Neuronal stem cell (in vitro differentiated cells): ENCODE measurements at regions not wholly inside any gene's neighbourhood (a gene's known extent, or its start where the extent isn't known, plus 50 kb on each side); places are given as distances from the start of the nearest gene placed in this dataset.

Experiments
- DNase-seq: peaks from one replicate; pipeline ENCODE4 v3.0.0-alpha.2; 2013; ENCODE audit warnings: low spot score
- H2AFZ ChIP-seq: one replicate; pipeline ENCODE4 v1.6.1; 2013; ENCODE audit warnings: mild to moderate bottlenecking, low read length, inconsistent platforms
- H2AK5ac ChIP-seq: 2 replicates; pipeline ENCODE4 v1.6.1; 2013; ENCODE audit warnings: low read depth, mild to moderate bottlenecking, inconsistent platforms, low read length, moderate library complexity, mixed read lengths
- H2BK120ac ChIP-seq: 2 replicates; pipeline ENCODE4 v1.6.1; 2013; ENCODE audit warnings: low read depth, mild to moderate bottlenecking, inconsistent platforms, low read length, moderate library complexity, mixed read lengths
- H2BK12ac ChIP-seq: one replicate; pipeline ENCODE4 v1.6.1; 2013; ENCODE audit warnings: low read length, inconsistent platforms
- H2BK15ac ChIP-seq: 2 replicates; pipeline ENCODE4 v1.6.1; 2013; ENCODE audit warnings: mild to moderate bottlenecking, low read length, inconsistent platforms, mixed read lengths
- H2BK5ac ChIP-seq: one replicate; pipeline ENCODE4 v1.6.1; 2013; ENCODE audit warnings: inconsistent platforms, mild to moderate bottlenecking, low read length, moderate library complexity
- H3K14ac ChIP-seq: one replicate; pipeline ENCODE4 v1.6.1; 2013; ENCODE audit warnings: low read length, inconsistent platforms
- H3K18ac ChIP-seq: 2 replicates; pipeline ENCODE4 v1.6.1; 2013; ENCODE audit warnings: low read length, inconsistent platforms
- H3K23ac ChIP-seq: 2 replicates; pipeline ENCODE4 v1.6.1; 2013; ENCODE audit warnings: low read depth, mild to moderate bottlenecking, mixed read lengths, low read length, inconsistent platforms; ENCODE audit not compliant: poor library complexity
- H3K27ac ChIP-seq: replicated peaks from 3 replicates; pipeline ENCODE4 v1.5.1; 2013; ENCODE audit warnings: low read length, inconsistent platforms
- H3K27me3 ChIP-seq, 3 experiments: 2 replicates each; pipeline ENCODE4 v1.6.1; 2013; ENCODE audit warnings: low read length in 3 of 3, mild to moderate bottlenecking in 2 of 3, inconsistent platforms in 1 of 3, low read depth in 1 of 3, mixed read lengths in 1 of 3, moderate library complexity in 1 of 3; ENCODE audit not compliant: control insufficient read depth in 3 of 3, insufficient read depth in 3 of 3
- H3K36me3 ChIP-seq, 2 donors: replicated peaks in 1 of 2; 2 replicates each; pipeline ENCODE4 v1.6.1; 2013; ENCODE audit warnings: low read length in 2 of 2; ENCODE audit not compliant: control insufficient read depth in 2 of 2, insufficient read depth in 2 of 2
- H3K4ac ChIP-seq: 2 replicates; pipeline ENCODE4 v1.6.1; 2013; ENCODE audit warnings: inconsistent platforms, mild to moderate bottlenecking, low read length, moderate library complexity
- H3K4me1 ChIP-seq, 2 donors: 1 replicate in 1 of 2; 2 replicates in 1 of 2; pipeline ENCODE4 v1.6.1; 2013; ENCODE audit warnings: low read length in 2 of 2, low read depth in 1 of 2; ENCODE audit not compliant: control insufficient read depth in 2 of 2, insufficient read depth in 1 of 2
- H3K4me2 ChIP-seq: one replicate; pipeline ENCODE4 v1.6.1; 2013; ENCODE audit warnings: mild to moderate bottlenecking, low read length, inconsistent platforms; ENCODE audit not compliant: insufficient read depth, poor library complexity, severe bottlenecking
- H3K4me3 ChIP-seq, 2 donors: 2 replicates each; pipeline ENCODE4 v1.5.1; 2013; ENCODE audit warnings: low read length in 2 of 2, mild to moderate bottlenecking in 2 of 2, inconsistent platforms in 1 of 2, moderate library complexity in 1 of 2
- H3K79me1 ChIP-seq: one replicate; pipeline ENCODE4 v1.6.1; 2013; ENCODE audit warnings: low read depth, mild to moderate bottlenecking, inconsistent platforms, low read length, moderate library complexity
- H3K9ac ChIP-seq: one replicate; pipeline ENCODE4 v1.6.1; 2013; ENCODE audit warnings: mild to moderate bottlenecking, low read depth, low read length, inconsistent platforms; ENCODE audit not compliant: poor library complexity
- H3K9me3 ChIP-seq, 2 donors: replicated peaks in 1 of 2; 2 replicates each; pipeline versions ENCODE3 to v1.6.1; 2013; ENCODE audit warnings: low read length in 2 of 2, mild to moderate bottlenecking in 2 of 2, inconsistent platforms in 1 of 2, low read depth in 1 of 2, mixed read lengths in 1 of 2, moderate library complexity in 1 of 2; ENCODE audit not compliant: control insufficient read depth in 2 of 2, insufficient read depth in 1 of 2
- H4K8ac ChIP-seq: one replicate; pipeline ENCODE4 v1.6.1; 2013; ENCODE audit warnings: low read depth, mild to moderate bottlenecking, inconsistent platforms, low read length, moderate library complexity
- H4K91ac ChIP-seq: one replicate; pipeline ENCODE4 v1.6.1; 2013; ENCODE audit warnings: low read length, low read depth, mild to moderate bottlenecking, inconsistent platforms; ENCODE audit not compliant: poor library complexity
- WGBS, 2 donors: extraction: QIAGEN DNeasy Blood & Tissue Kit; methylation state at CpG; one replicate each; pipeline ENCODE4 v1.1.7; 2013; ENCODE audit warnings: missing lambda C conversion rate in 2 of 2, mixed read lengths in 1 of 2; ENCODE audit not compliant: insufficient read length in 2 of 2, insufficient replicate concordance in 1 of 2; ENCODE audit errors: extremely low coverage in 2 of 2; 5-methylcytosine and 5-hydroxymethylcytosine counted together

DNA sequence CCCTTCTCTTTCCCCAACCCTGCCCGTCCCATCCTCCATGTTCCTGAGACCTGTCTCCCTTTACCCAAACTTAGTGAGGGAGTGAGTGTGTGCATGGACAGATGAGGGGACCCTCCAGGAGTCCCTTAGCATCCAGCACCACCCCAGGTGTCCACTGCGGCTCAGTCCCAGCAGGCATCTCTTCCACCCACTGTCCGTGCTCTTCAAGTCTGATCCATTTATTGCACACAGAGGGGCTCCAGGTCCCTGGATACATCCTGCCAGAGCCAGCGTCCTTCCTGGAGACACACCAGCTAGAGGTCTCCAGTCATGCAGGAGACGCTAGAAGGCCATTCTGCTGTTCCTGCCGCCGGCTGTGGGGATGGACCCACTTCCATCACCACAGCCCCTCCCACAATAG, 239.2 kb downstream of the ADGRD1 start:
- Histone ChIP-seq H3K27me3 (no peaks in the 10 kb centered on the region), H3K4ac (no peak overlapping the region), H3K36me3 (no peaks in the 10 kb centered on the region), H3K79me1 (peaks cover 2% of the 10 kb centered on the region), H2BK12ac (no peak overlapping the region), H3K4me1 (no peaks in the 10 kb centered on the region), H2AFZ (no peak overlapping the region), H4K91ac (no peak overlapping the region), H2BK15ac (no peak overlapping the region), H2BK5ac (no peak overlapping the region), H3K4me3 (no peak overlapping the region), H2AK5ac (no peak overlapping the region), H3K4me2 (no peak overlapping the region), H3K18ac (no peak overlapping the region), H3K27ac (no peak overlapping the region), H3K14ac (no peak overlapping the region), H3K23ac (no peak overlapping the region), H2BK120ac (no peak overlapping the region), H4K8ac (no peak overlapping the region), H3K9me3 (peaks cover 0 to 3% of the 10 kb centered on the region in 2 donors), H3K9ac (no peak overlapping the region)
- DNase-seq: no peak
- WGBS, 2 donors: no CpG with 5 or more reads among the region's 7 CpGs

DNA sequence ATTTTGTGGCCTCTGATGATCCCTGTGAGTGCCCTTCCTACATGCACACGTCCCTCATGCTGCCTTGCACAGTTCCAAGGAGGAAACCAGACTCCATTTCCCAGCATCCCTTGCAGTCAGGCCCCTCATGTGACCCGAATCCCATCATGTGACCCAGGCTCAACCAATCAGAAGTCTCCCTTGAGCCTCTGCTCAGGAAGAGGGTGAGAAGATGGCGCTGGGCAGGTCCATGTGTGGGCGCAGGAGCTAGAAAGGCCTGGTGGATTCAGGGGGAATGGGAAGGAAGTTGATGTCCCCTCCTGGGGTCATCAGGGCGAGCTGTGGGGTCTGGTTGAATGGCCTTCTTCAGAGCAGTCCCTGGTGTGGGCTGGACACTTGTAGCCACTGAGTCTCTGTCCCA, 240.5 kb downstream of the ADGRD1 start:
- Histone ChIP-seq H3K27me3 (no peaks in the 10 kb centered on the region), H3K18ac (no peak overlapping the region), H3K23ac (peak overlapping the region; percentile 20), H3K36me3 (no peaks in the 10 kb centered on the region), H2BK5ac (no peak overlapping the region), H3K4me1 (no peaks in the 10 kb centered on the region), H3K4me3 (peak overlapping the region in 1 of 2 donors; percentile 33), H2BK12ac (no peak overlapping the region), H2BK15ac (no peak overlapping the region), H3K9me3 (peaks cover 0 to 3% of the 10 kb centered on the region in 2 donors), H3K27ac (no peak overlapping the region), H3K4ac (no peak overlapping the region), H3K4me2 (no peak overlapping the region), H2AFZ (peak overlapping the region; percentile 54), H4K8ac (no peak overlapping the region), H3K9ac (no peak overlapping the region), H2BK120ac (no peak overlapping the region), H3K14ac (no peak overlapping the region), H4K91ac (no peak overlapping the region), H2AK5ac (no peak overlapping the region), H3K79me1 (no peaks in the 10 kb centered on the region)
- WGBS, 2 donors: no CpG with 5 or more reads among the region's 5 CpGs
- no peak for DNase-seq

DNA sequence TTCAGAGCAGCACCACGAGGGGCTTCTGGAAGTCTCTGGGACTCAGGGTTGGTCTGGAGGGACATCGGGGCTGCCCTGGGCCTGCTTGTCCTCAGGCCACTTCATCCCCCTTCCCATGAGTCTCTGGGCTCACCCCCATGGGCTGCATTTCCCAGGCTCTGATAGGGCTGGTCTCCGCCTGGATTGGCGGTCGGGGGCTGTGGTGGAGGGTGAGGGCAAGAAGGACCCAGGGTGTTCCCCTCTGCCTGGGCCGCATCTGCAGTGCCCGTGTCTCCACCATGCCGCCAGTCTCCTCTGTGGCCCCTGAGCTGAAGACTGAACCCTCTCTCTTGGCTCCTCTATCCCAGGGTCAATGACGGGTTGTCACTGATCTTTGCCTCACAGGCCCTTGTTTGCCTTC, 242.1 kb downstream of the ADGRD1 start:
- H3K9ac ChIP-seq: no peak overlapping the region
- H2BK12ac ChIP-seq: no peak overlapping the region
- no peak overlapping the region for H3K27ac ChIP-seq
- no peak overlapping the region for H3K23ac ChIP-seq
- no peaks in the 10 kb centered on the region for H3K79me1 ChIP-seq
- peaks cover 0 to 3% of the 10 kb centered on the region in 2 donors for H3K9me3 ChIP-seq
- no peaks in the 10 kb centered on the region for H3K36me3 ChIP-seq
- DNase-seq: no peak
- no peak overlapping the region for H2AFZ ChIP-seq
- no peak overlapping the region for H3K4ac ChIP-seq
- no peak overlapping the region for H3K4me3 ChIP-seq
- no peak overlapping the region for H4K91ac ChIP-seq
- no peak overlapping the region for H3K14ac ChIP-seq
- no peaks in the 10 kb centered on the region for H3K4me1 ChIP-seq
- no peak overlapping the region for H2BK15ac ChIP-seq
- no peak overlapping the region for H2AK5ac ChIP-seq
- peak overlapping the region; percentile 36 for H3K18ac ChIP-seq
- no peak overlapping the region for H2BK120ac ChIP-seq
- H3K27me3 ChIP-seq: no peaks in the 10 kb centered on the region
- H3K4me2 ChIP-seq: no peak overlapping the region
- no CpG with 5 or more reads among the region's 9 CpGs for WGBS, 2 donors
- H2BK5ac ChIP-seq: no peak overlapping the region
- H4K8ac ChIP-seq: no peak overlapping the region

DNA sequence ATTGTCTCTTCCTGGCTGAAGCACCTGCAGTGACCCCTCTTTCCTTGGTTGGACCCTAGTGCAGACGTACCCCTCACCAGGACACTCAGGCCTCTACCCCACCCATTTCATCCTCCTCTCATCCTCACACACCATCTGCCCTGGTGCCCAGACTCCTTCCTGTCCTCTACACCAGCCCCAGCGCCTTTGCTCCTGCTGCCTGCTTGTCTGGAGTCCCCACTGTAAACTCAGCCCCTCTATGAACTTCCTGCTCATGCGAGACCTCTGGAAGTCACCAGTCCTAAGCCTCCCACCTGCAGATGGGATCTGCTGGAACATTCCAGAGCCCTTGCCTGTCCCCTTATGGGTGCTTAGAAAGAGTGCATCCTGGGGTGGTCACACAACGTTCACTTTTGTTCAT, 242.5 kb downstream of the ADGRD1 start:
- no peak overlapping the region for H3K9ac ChIP-seq
- no peak overlapping the region for H3K4me2 ChIP-seq
- H2BK120ac ChIP-seq: no peak overlapping the region
- no peak overlapping the region for H3K14ac ChIP-seq
- H2BK12ac ChIP-seq: no peak overlapping the region
- no peak overlapping the region for H4K91ac ChIP-seq
- no peaks in the 10 kb centered on the region for H3K4me1 ChIP-seq
- H3K4ac ChIP-seq: no peak overlapping the region
- H3K36me3 ChIP-seq: no peaks in the 10 kb centered on the region
- no CpG with 5 or more reads among the region's 4 CpGs for WGBS, 2 donors
- peak overlapping the region; percentile 56 for H2AK5ac ChIP-seq
- no peak overlapping the region for H2BK15ac ChIP-seq
- H3K18ac ChIP-seq: no peak overlapping the region
- no peaks in the 10 kb centered on the region for H3K27me3 ChIP-seq
- no peak for DNase-seq
- no peak overlapping the region for H3K27ac ChIP-seq
- no peak overlapping the region for H4K8ac ChIP-seq
- H3K79me1 ChIP-seq: no peaks in the 10 kb centered on the region
- peaks cover 0 to 3% of the 10 kb centered on the region in 2 donors for H3K9me3 ChIP-seq
- H2BK5ac ChIP-seq: no peak overlapping the region
- H3K23ac ChIP-seq: no peak overlapping the region
- H2AFZ ChIP-seq: no peak overlapping the region
- H3K4me3 ChIP-seq: no peak overlapping the region
